Testis (tissue), 2 donors: ENCODE measurements at regions not wholly inside any gene's neighbourhood (a gene's known extent, or its start where the extent isn't known, plus 50 kb on each side); places are given as distances from the start of the nearest gene placed in this dataset.

ENCODE experiments used
- DNase-seq: peaks from one replicate; pipeline ENCODE4 v3.0.0-alpha.2; 2019
- H3K27ac ChIP-seq, 2 donors: fragments of 200-600 bp; sonication (generic); one replicate each; pipeline ENCODE4 v1.5.1; 2019
- H3K27me3 ChIP-seq: fragments of 200-600 bp; sonication (generic); one replicate; pipeline ENCODE4 v1.5.1; 2019
- H3K36me3 ChIP-seq: fragments of 200-600 bp; sonication (generic); one replicate; pipeline ENCODE4 v1.5.1; 2017; ENCODE audit warnings: low read depth; ENCODE audit errors: missing control alignments
- H3K4me1 ChIP-seq: fragments of 200-600 bp; sonication (generic); one replicate; pipeline ENCODE4 v1.5.1; 2019
- H3K4me3 ChIP-seq, 2 donors: fragments of 200-600 bp; sonication (generic); one replicate each; pipeline ENCODE4 v1.5.1; 2017 to 2019
- H3K9me3 ChIP-seq: fragments of 200-600 bp; sonication (generic); one replicate; pipeline ENCODE4 v1.5.1; 2017
- CTCF ChIP-seq, 3 experiments: fragments of 450-650 bp in 2 of 3; fragments of 200-600 bp in 1 of 3; sonication (generic) in 1 of 3; IDR thresholded peaks; one replicate each; pipeline ENCODE4 v1.5.1; 2016 to 2019; ENCODE audit warnings: antibody characterized with exemption in 3 of 3, mild to moderate bottlenecking in 2 of 3, moderate library complexity in 1 of 3
- POLR2A ChIP-seq: fragments of 450-650 bp; IDR thresholded peaks from one replicate; pipeline ENCODE4 v1.6.1; 2017; ENCODE audit warnings: antibody characterized with exemption, mild to moderate bottlenecking, moderate library complexity
- WGBS, 2 donors: methylation state at CpG; one replicate each; pipeline ENCODE4 v1.1.5; 2018; 5-methylcytosine and 5-hydroxymethylcytosine counted together
- intact Hi-C: fragments of 100-400 bp; cut with DNase I; formaldehyde crosslinking; loops from one replicate; pipeline ENCODE4 v1.15.1; 2023; ENCODE audit warnings: low total_unique reads

GRCh38 chr4:97216046-97216445 is 927.2 kb downstream of the STPG2 start:
- H3K4me3 ChIP-seq = no peak overlapping the region
- TF ChIP-seq CTCF (IDR thresholded peaks at IDR 0.05) (no peak), POLR2A (no peak)
- no peak for DNase-seq
- H3K27ac ChIP-seq = no peak overlapping the region
- no peaks in the 10 kb centered on the region for H3K9me3 ChIP-seq
- no peaks in the 10 kb centered on the region for H3K36me3 ChIP-seq
- 95 to 96% methylated on average over 4 of the region's 4 CpGs for WGBS, 2 donors
- intact Hi-C loops = no loop called here
- no peaks in the 10 kb centered on the region for H3K4me1 ChIP-seq
- H3K27me3 ChIP-seq = no peaks in the 10 kb centered on the region

GRCh38 chr4:97235521-97235920 is 907.8 kb downstream of the STPG2 start:
- intact Hi-C loops = no loop called here
- DNase-seq = no peak
- Histone ChIP-seq H3K36me3 (no peaks in the 10 kb centered on the region), H3K4me1 (no peaks in the 10 kb centered on the region), H3K27ac (no peak overlapping the region), H3K27me3 (no peaks in the 10 kb centered on the region), H3K4me3 (no peak overlapping the region), H3K9me3 (no peaks in the 10 kb centered on the region)
- WGBS, 2 donors = 11 to 18% methylated on average over 3 of the region's 3 CpGs
- TF ChIP-seq POLR2A (no peak), CTCF (IDR thresholded peaks at IDR 0.05) (no peak)

GRCh38 chr4:97238956-97239666 is 904.2 kb downstream of the STPG2 start:
- H3K4me3 ChIP-seq = no peak overlapping the region
- no peaks in the 10 kb centered on the region for H3K36me3 ChIP-seq
- intact Hi-C loops = no loop called here
- TF ChIP-seq CTCF (IDR thresholded peaks at IDR 0.05) (no peak), POLR2A (no peak)
- no peak overlapping the region for H3K27ac ChIP-seq
- DNase-seq = no peak
- WGBS, 2 donors = 59 to 62% methylated on average over 4 of the region's 4 CpGs
- H3K27me3 ChIP-seq = no peaks in the 10 kb centered on the region
- H3K9me3 ChIP-seq = no peaks in the 10 kb centered on the region
- H3K4me1 ChIP-seq = no peaks in the 10 kb centered on the region

- no peaks in the 10 kb centered on the region for H3K27me3 ChIP-seq
- no peak overlapping the region for H3K4me3 ChIP-seq
- no peaks in the 10 kb centered on the region for H3K4me1 ChIP-seq
- intact Hi-C loops = no loop called here
- no peak for TF ChIP-seq POLR2A
- TF ChIP-seq CTCF (IDR thresholded peaks at IDR 0.05) = no peak
- no peak for DNase-seq
- H3K27ac ChIP-seq = no peak overlapping the region
- H3K36me3 ChIP-seq = no peaks in the 10 kb centered on the region
- no peaks in the 10 kb centered on the region for H3K9me3 ChIP-seq
These were observed 903.6 kb downstream of the STPG2 start for GRCh38 chr4:97239667-97239997.

- H3K27ac ChIP-seq = no peak overlapping the region
- no peaks in the 10 kb centered on the region for H3K27me3 ChIP-seq
- no peak for TF ChIP-seq CTCF (IDR thresholded peaks at IDR 0.05)
- TF ChIP-seq POLR2A = no peak
- no peaks in the 10 kb centered on the region for H3K4me1 ChIP-seq
- no peaks in the 10 kb centered on the region for H3K36me3 ChIP-seq
- no peaks in the 10 kb centered on the region for H3K9me3 ChIP-seq
- 66 to 81% methylated on average over 1 of the region's 1 CpG for WGBS, 2 donors
- no peak overlapping the region for H3K4me3 ChIP-seq
- intact Hi-C loops = no loop called here
- DNase-seq = no peak
These were observed 890.6 kb downstream of the STPG2 start for GRCh38 chr4:97252615-97253154.
